Endothelial cell of umbilical vein (primary cell): ENCODE measurements at regions not wholly inside any gene's neighbourhood (a gene's known extent, or its start where the extent isn't known, plus 50 kb on each side); places are given as distances from the start of the nearest gene placed in this dataset.

Experiments
- POLR2A ChIP-seq: IDR thresholded peaks from 2 replicates; pipeline ENCODE4 v1.6.1; 2012; ENCODE audit warnings: low read depth, mild to moderate bottlenecking, control low read depth, low read length
- POLR2AphosphoS5 ChIP-seq: IDR thresholded peaks from 2 replicates; pipeline ENCODE4 v1.6.1; 2012; ENCODE audit warnings: low read depth, mild to moderate bottlenecking, control low read depth, low read length, moderate library complexity; ENCODE audit not compliant: insufficient read depth
- TF ChIP-seq, protein P1 (sequence below), 2 donors: IDR thresholded peaks; 1 replicate in 1 of 2; 2 replicates in 1 of 2; pipeline ENCODE4 v1.5.1; 2011; ENCODE audit warnings: low read length in 2 of 2, mild to moderate bottlenecking in 2 of 2, moderate library complexity in 2 of 2, control low read depth in 1 of 2, inconsistent platforms in 1 of 2, low read depth in 1 of 2; ENCODE audit not compliant: insufficient read depth in 1 of 2; ENCODE audit errors: extremely low read depth in 1 of 2
- TF ChIP-seq, protein P2 (sequence below): IDR thresholded peaks from 2 replicates; pipeline ENCODE4 v1.6.1; 2011; ENCODE audit not compliant: insufficient read depth, insufficient read length

DNA sequence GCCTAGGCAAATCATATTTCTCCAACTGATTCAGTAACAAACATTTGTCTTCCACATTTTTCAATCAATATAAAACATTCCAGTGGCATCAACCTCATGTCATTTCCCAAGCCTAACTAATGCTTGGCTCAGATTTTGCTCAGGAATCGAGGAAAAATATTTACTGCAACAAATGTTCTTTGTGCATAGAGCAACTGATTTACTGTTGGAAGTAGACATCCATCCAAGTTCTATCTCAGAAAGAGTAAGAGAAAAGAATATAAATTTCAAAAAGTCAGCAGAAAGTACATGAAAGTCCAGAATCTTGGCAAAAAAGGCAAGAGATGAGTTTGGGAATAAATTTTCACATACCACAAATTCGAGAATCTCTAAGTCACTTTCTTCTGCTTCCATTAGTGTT, 2245.0 kb upstream of the RAG2 start:
- TF ChIP-seq POLR2A (no peak), POLR2AphosphoS5 (no peak)
- TF ChIP-seq, protein P1, sequence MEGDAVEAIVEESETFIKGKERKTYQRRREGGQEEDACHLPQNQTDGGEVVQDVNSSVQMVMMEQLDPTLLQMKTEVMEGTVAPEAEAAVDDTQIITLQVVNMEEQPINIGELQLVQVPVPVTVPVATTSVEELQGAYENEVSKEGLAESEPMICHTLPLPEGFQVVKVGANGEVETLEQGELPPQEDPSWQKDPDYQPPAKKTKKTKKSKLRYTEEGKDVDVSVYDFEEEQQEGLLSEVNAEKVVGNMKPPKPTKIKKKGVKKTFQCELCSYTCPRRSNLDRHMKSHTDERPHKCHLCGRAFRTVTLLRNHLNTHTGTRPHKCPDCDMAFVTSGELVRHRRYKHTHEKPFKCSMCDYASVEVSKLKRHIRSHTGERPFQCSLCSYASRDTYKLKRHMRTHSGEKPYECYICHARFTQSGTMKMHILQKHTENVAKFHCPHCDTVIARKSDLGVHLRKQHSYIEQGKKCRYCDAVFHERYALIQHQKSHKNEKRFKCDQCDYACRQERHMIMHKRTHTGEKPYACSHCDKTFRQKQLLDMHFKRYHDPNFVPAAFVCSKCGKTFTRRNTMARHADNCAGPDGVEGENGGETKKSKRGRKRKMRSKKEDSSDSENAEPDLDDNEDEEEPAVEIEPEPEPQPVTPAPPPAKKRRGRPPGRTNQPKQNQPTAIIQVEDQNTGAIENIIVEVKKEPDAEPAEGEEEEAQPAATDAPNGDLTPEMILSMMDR (IDR thresholded peaks at IDR 0.05; ENCODE audit: extremely low read depth in 1 of 2, insufficient read depth in 1 of 2, low read depth in 1 of 2, low read length in 2 of 2) = no peak
- TF ChIP-seq, protein P2, sequence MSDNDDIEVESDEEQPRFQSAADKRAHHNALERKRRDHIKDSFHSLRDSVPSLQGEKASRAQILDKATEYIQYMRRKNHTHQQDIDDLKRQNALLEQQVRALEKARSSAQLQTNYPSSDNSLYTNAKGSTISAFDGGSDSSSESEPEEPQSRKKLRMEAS = no peak
